ENCODE measurements at regions not wholly inside any gene's neighbourhood (a gene's known extent, or its start where the extent isn't known, plus 50 kb on each side); places are given as distances from the start of the nearest gene placed in this dataset.
A peak's percentile ranks its signal among the peaks of the same experiment; 100 is the strongest.

DNA sequence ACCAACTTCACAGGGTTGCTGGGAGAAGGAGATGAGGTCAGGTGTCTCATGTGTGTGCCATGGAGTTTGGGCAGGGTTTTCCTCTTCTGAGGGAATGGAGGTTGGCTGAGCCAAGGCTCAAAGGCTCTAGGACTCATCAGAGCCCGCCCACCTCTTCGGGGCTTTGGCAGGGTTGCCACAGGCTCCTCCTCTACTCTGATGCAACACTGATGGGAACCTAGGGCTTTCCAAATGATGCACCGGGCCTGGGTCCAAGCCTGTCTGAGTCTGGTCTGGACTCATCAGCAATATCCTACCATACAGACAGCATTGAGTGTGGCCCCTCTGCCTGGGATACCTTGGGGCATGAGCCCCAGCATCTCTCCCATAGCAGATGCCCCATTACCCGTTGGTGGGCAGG lies 59.5 kb upstream of the LHX1 start (continued):
- TF ChIP-seq, protein P1, sequence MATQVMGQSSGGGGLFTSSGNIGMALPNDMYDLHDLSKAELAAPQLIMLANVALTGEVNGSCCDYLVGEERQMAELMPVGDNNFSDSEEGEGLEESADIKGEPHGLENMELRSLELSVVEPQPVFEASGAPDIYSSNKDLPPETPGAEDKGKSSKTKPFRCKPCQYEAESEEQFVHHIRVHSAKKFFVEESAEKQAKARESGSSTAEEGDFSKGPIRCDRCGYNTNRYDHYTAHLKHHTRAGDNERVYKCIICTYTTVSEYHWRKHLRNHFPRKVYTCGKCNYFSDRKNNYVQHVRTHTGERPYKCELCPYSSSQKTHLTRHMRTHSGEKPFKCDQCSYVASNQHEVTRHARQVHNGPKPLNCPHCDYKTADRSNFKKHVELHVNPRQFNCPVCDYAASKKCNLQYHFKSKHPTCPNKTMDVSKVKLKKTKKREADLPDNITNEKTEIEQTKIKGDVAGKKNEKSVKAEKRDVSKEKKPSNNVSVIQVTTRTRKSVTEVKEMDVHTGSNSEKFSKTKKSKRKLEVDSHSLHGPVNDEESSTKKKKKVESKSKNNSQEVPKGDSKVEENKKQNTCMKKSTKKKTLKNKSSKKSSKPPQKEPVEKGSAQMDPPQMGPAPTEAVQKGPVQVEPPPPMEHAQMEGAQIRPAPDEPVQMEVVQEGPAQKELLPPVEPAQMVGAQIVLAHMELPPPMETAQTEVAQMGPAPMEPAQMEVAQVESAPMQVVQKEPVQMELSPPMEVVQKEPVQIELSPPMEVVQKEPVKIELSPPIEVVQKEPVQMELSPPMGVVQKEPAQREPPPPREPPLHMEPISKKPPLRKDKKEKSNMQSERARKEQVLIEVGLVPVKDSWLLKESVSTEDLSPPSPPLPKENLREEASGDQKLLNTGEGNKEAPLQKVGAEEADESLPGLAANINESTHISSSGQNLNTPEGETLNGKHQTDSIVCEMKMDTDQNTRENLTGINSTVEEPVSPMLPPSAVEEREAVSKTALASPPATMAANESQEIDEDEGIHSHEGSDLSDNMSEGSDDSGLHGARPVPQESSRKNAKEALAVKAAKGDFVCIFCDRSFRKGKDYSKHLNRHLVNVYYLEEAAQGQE (IDR thresholded peaks at IDR 0.05; ENCODE audit: unreplicated experiment), result no peak
- TF ChIP-seq NANOG (IDR thresholded peaks at IDR 0.05; ENCODE audit: borderline replicate concordance), result no peak

DNA sequence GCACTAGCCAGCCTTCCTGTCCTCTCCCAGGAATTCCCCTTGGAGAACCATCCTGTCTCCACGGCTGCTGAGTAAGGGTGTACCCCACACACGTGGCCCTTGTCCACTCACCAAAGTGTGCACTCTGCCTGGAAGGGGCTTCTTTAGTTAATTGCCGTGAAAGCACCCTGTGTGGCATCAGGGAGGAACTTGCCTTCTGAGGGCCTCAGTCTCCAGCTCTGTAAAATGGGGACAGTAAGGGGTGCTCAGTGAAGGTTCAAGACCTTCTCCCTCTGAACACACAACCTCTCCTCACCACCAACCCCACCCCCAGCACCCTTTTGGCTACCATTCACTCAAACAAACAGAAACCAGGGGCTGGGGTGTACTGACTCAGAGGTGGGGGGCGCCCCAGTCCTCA lies 59.1 kb upstream of the LHX1 start:
- no peak for ATAC-seq
- DNase-seq (ENCODE audit: low spot score), result no peak

DNA sequence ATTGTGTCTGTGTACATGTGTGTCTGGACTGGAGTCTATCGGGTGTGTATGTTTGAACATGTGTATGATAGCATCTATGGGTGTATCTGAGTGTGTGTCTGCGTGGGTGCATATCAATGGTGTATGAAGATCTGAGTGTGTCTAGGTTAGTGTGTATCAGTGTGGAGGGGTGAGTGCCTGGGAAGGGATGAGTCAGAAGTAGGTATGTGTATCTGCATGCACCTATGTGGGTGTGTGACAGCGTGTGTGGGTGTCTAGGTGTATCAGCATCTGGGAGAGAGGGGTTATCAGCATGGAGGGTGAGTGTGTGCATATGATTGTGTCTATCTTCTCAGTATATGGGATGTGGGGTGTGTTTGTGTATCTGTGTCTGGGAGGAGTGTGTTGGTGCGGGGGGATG lies 58.2 kb upstream of the LHX1 start:
- Histone ChIP-seq H2AFZ (no peak overlapping the region), H3K9me2 (ENCODE audit: insufficient read depth) (no peaks in the 10 kb centered on the region), H3K27me3 (ENCODE audit: insufficient read depth) (no peaks in the 10 kb centered on the region), H3K36me3 (ENCODE audit: insufficient read depth) (no peaks in the 10 kb centered on the region), H3K4me1 (ENCODE audit: insufficient read depth) (peaks cover under 1% of the 10 kb centered on the region; the same call in 1 of the 2 replicates), H3K27ac (ENCODE audit: low read depth) (no peak overlapping the region), H4K20me1 (replicated peaks; ENCODE audit: insufficient read depth) (no peaks in the 10 kb centered on the region), H3F3A (replicated peaks; ENCODE audit: low read depth) (no peaks in the 10 kb centered on the region), H3K79me2 (replicated peaks; ENCODE audit: insufficient read depth) (no peaks in the 10 kb centered on the region), H3K4me2 (no peak overlapping the region), H3K4me3 (no peak overlapping the region)
- DNase-seq (ENCODE audit: low spot score) (no peak), ATAC-seq (no peak)
- Mint-ChIP-seq H3K27ac (no peak overlapping the region), H3K9me3 (peaks cover 15% of the 10 kb centered on the region), H3K36me3 (ENCODE audit: low read depth) (peaks cover 2% of the 10 kb centered on the region; the same call in 1 of the 3 replicates), H3K27me3 (ENCODE audit: insufficient read depth, low read depth, poor library complexity) (no peaks in the 10 kb centered on the region), H3K4me1 (peaks cover 6% of the 10 kb centered on the region), H3K4me3 (no peak overlapping the region)
- no peak for TF ChIP-seq ZNF114 (CRISPR knock-in tag; IDR thresholded peaks at IDR 0.05)
- TF ChIP-seq POLR2AphosphoS5 (IDR thresholded peaks at IDR 0.05; ENCODE audit: low read depth), result no peak
- TF ChIP-seq, protein P2, sequence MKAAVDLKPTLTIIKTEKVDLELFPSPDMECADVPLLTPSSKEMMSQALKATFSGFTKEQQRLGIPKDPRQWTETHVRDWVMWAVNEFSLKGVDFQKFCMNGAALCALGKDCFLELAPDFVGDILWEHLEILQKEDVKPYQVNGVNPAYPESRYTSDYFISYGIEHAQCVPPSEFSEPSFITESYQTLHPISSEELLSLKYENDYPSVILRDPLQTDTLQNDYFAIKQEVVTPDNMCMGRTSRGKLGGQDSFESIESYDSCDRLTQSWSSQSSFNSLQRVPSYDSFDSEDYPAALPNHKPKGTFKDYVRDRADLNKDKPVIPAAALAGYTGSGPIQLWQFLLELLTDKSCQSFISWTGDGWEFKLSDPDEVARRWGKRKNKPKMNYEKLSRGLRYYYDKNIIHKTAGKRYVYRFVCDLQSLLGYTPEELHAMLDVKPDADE (IDR thresholded peaks at IDR 0.05), result no peak
- no peak for TF ChIP-seq JUNB (IDR thresholded peaks at IDR 0.05; ENCODE audit: unreplicated experiment)
- TF ChIP-seq NANOG (IDR thresholded peaks at IDR 0.05; ENCODE audit: borderline replicate concordance), result no peak

More for the DNA sequence above, 59.1 kb upstream of the LHX1 start:
- Histone ChIP-seq H2AFZ (peak overlapping the region; percentile 63; the same call in 1 of the 2 replicates), H3K4me3 (no peak overlapping the region), H3K79me2 (replicated peaks; ENCODE audit: insufficient read depth) (no peaks in the 10 kb centered on the region), H3K27me3 (ENCODE audit: insufficient read depth) (no peaks in the 10 kb centered on the region), H4K20me1 (replicated peaks; ENCODE audit: insufficient read depth) (no peaks in the 10 kb centered on the region), H3K27ac (ENCODE audit: low read depth) (no peak overlapping the region), H3K36me3 (ENCODE audit: insufficient read depth) (no peaks in the 10 kb centered on the region), H3K4me1 (ENCODE audit: insufficient read depth) (no peaks in the 10 kb centered on the region), H3F3A (replicated peaks; ENCODE audit: low read depth) (no peaks in the 10 kb centered on the region), H3K4me2 (no peak overlapping the region), H3K9me2 (ENCODE audit: insufficient read depth) (no peaks in the 10 kb centered on the region)
- peaks cover 6% of the 10 kb centered on the region for H3K4me1 Mint-ChIP-seq
- H3K27me3 Mint-ChIP-seq (ENCODE audit: insufficient read depth, low read depth, poor library complexity), result no peaks in the 10 kb centered on the region
- peaks cover 2% of the 10 kb centered on the region; the same call in 1 of the 3 replicates for H3K36me3 Mint-ChIP-seq (ENCODE audit: low read depth)
- H3K4me3 Mint-ChIP-seq, result no peak overlapping the region
- H3K9me3 Mint-ChIP-seq, result peaks cover 15% of the 10 kb centered on the region
- TF ChIP-seq, protein P3, sequence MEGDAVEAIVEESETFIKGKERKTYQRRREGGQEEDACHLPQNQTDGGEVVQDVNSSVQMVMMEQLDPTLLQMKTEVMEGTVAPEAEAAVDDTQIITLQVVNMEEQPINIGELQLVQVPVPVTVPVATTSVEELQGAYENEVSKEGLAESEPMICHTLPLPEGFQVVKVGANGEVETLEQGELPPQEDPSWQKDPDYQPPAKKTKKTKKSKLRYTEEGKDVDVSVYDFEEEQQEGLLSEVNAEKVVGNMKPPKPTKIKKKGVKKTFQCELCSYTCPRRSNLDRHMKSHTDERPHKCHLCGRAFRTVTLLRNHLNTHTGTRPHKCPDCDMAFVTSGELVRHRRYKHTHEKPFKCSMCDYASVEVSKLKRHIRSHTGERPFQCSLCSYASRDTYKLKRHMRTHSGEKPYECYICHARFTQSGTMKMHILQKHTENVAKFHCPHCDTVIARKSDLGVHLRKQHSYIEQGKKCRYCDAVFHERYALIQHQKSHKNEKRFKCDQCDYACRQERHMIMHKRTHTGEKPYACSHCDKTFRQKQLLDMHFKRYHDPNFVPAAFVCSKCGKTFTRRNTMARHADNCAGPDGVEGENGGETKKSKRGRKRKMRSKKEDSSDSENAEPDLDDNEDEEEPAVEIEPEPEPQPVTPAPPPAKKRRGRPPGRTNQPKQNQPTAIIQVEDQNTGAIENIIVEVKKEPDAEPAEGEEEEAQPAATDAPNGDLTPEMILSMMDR (conservative IDR thresholded peaks at IDR 0.05; ENCODE audit: low read depth in 2 of 2), result no peak
- H3K27ac Mint-ChIP-seq, result no peak overlapping the region

Data from GM23338 (cell line).